ENCODE measurements at regions not wholly inside any gene's neighbourhood (a gene's known extent, or its start where the extent isn't known, plus 50 kb on each side); places are given as distances from the start of the nearest gene placed in this dataset.
"Not testable (repeated sequence)": the region's sequence is repeated elsewhere in the genome, so short reads cannot be mapped to it uniquely, and the experiment has no call there.

- intact Hi-C loops (cut with micrococcal nuclease) = no loop called here
- Histone ChIP-seq H3K9me2 (replicated peaks; ENCODE audit: low read length) (no peaks in the 10 kb centered on the region), H3K36me3 (ENCODE audit: low read depth, low read length) (no peaks in the 10 kb centered on the region), H4K20me1 (ENCODE audit: low read length) (no peaks in the 10 kb centered on the region), H2AFZ (ENCODE audit: low read length) (no peak overlapping the region), H3K4me3 (ENCODE audit: low read length) (no peak overlapping the region), H3F3A (ENCODE audit: low read length, unreplicated experiment) (no peaks in the 10 kb centered on the region), H3K79me2 (ENCODE audit: low read length) (no peaks in the 10 kb centered on the region), H3K4me2 (ENCODE audit: low read length) (no peak overlapping the region), H3K27me3 (ENCODE audit: low read length) (peaks cover 10% of the 10 kb centered on the region), H3K4me1 (ENCODE audit: insufficient read depth, low read length) (no peaks in the 10 kb centered on the region), H3K9ac (ENCODE audit: low read length) (no peak overlapping the region), H3K9me3 (ENCODE audit: low read length) (no peaks in the 10 kb centered on the region), H3K27ac (ENCODE audit: low read length) (no peak overlapping the region)
- BruUV-seq (replicated peaks) = no TSS peak
- TF ChIP-seq EZH2 (IDR thresholded peaks at IDR 0.05; ENCODE audit: low read length, unreplicated experiment) = no peak
- DNase-seq = no peak
- ATAC-seq = no peak
- ChIA-PET POLR2A (ENCODE audit: unreplicated experiment) (no interaction called here), CTCF (no interaction called here)
These were observed 275.2 kb downstream of the QDPR start for GRCh38 chr4:17236686-17237085.

GRCh38 chr4:17234678-17235077 lies 277.2 kb downstream of the QDPR start:
- no peak for DNase-seq
- no TSS peak for BruUV-seq (replicated peaks)

GRCh38 chr4:17232566-17233253 lies 279.2 kb downstream of the QDPR start:
- H3K9me3 ChIP-seq (ENCODE audit: low read length) = no peaks in the 10 kb centered on the region
- H3K27me3 ChIP-seq (ENCODE audit: low read length) = peaks cover 7% of the 10 kb centered on the region
- H3K79me2 ChIP-seq (ENCODE audit: low read length) = no peaks in the 10 kb centered on the region
- DNase-seq (no peak), ATAC-seq (no peak)
- H3K27ac ChIP-seq (ENCODE audit: low read length) = no peak overlapping the region
- no peak overlapping the region for H2AFZ ChIP-seq (ENCODE audit: low read length)
- no peaks in the 10 kb centered on the region for H4K20me1 ChIP-seq (ENCODE audit: low read length)
- no peaks in the 10 kb centered on the region for H3F3A ChIP-seq (ENCODE audit: low read length, unreplicated experiment)
- BruUV-seq (replicated peaks) = no TSS peak
- TF ChIP-seq EZH2 (IDR thresholded peaks at IDR 0.05; ENCODE audit: low read length, unreplicated experiment) = no peak
- TF ChIP-seq CTCF (conservative IDR thresholded peaks at IDR 0.05; ENCODE audit: low read depth, low read length) = no peak
- no peak for TF ChIP-seq EZH2phosphoT487 (IDR thresholded peaks at IDR 0.05; ENCODE audit: borderline replicate concordance, low read length)
- no peaks in the 10 kb centered on the region for H3K4me1 ChIP-seq (ENCODE audit: insufficient read depth, low read length)
- H3K4me3 ChIP-seq (ENCODE audit: low read length) = no peak overlapping the region
- no peak overlapping the region for H3K4me2 ChIP-seq (ENCODE audit: low read length)
- intact Hi-C loops (cut with micrococcal nuclease) = no loop called here
- no peaks in the 10 kb centered on the region for H3K9me2 ChIP-seq (replicated peaks; ENCODE audit: low read length)
- POLR2A ChIA-PET (ENCODE audit: unreplicated experiment) = no interaction called here
- no peaks in the 10 kb centered on the region for H3K36me3 ChIP-seq (ENCODE audit: low read depth, low read length)
- no peak overlapping the region for H3K9ac ChIP-seq (ENCODE audit: low read length)
- CTCF ChIA-PET = no interaction called here

More at GRCh38 chr4:17234678-17235077, 277.2 kb downstream of the QDPR start:
- H4K20me1 ChIP-seq (ENCODE audit: low read length) = no peaks in the 10 kb centered on the region
- no peaks in the 10 kb centered on the region for H3K9me3 ChIP-seq (ENCODE audit: low read length)
- H3K27ac ChIP-seq (ENCODE audit: low read length) = no peak overlapping the region
- no peak overlapping the region for H3K9ac ChIP-seq (ENCODE audit: low read length)
- H3K4me2 ChIP-seq (ENCODE audit: low read length) = no peak overlapping the region
- H3F3A ChIP-seq (ENCODE audit: low read length, unreplicated experiment) = no peaks in the 10 kb centered on the region
- H3K4me3 ChIP-seq (ENCODE audit: low read length) = no peak overlapping the region
- POLR2A ChIA-PET (ENCODE audit: unreplicated experiment) = no interaction called here
- H3K79me2 ChIP-seq (ENCODE audit: low read length) = no peaks in the 10 kb centered on the region
- TF ChIP-seq CTCF (conservative IDR thresholded peaks at IDR 0.05; ENCODE audit: low read depth, low read length) (no peak), EZH2 (IDR thresholded peaks at IDR 0.05; ENCODE audit: low read length, unreplicated experiment) (no peak), EZH2phosphoT487 (IDR thresholded peaks at IDR 0.05; ENCODE audit: borderline replicate concordance, low read length) (no peak)
- no peak overlapping the region for H2AFZ ChIP-seq (ENCODE audit: low read length)
- CTCF ChIA-PET = no interaction called here
- intact Hi-C loops (cut with micrococcal nuclease) = no loop called here
- no peak for ATAC-seq
- no peaks in the 10 kb centered on the region for H3K9me2 ChIP-seq (replicated peaks; ENCODE audit: low read length)
- peaks cover 10% of the 10 kb centered on the region for H3K27me3 ChIP-seq (ENCODE audit: low read length)
- no peaks in the 10 kb centered on the region for H3K36me3 ChIP-seq (ENCODE audit: low read depth, low read length)
- H3K4me1 ChIP-seq (ENCODE audit: insufficient read depth, low read length) = no peaks in the 10 kb centered on the region

GRCh38 chr4:17231880-17232475 lies 279.9 kb downstream of the QDPR start:
- intact Hi-C loops (cut with micrococcal nuclease); H3K27ac ChIP-seq (ENCODE audit: low read length); ATAC-seq; H3K79me2 ChIP-seq (ENCODE audit: low read length); H3K9me3 ChIP-seq (ENCODE audit: low read length); H3K4me3 ChIP-seq (ENCODE audit: low read length); H3K36me3 ChIP-seq (ENCODE audit: low read depth, low read length); POLR2A ChIA-PET (ENCODE audit: unreplicated experiment); H3K27me3 ChIP-seq (ENCODE audit: low read length); H3K9ac ChIP-seq (ENCODE audit: low read length); H3K4me1 ChIP-seq (ENCODE audit: insufficient read depth, low read length); H3F3A ChIP-seq (ENCODE audit: low read length, unreplicated experiment); H4K20me1 ChIP-seq (ENCODE audit: low read length); H2AFZ ChIP-seq (ENCODE audit: low read length); CTCF ChIA-PET; DNase-seq; BruUV-seq (replicated peaks); H3K9me2 ChIP-seq (replicated peaks; ENCODE audit: low read length); H3K4me2 ChIP-seq (ENCODE audit: low read length): not testable (repeated sequence)
